GM18508 (cell line): ENCODE measurements at regions not wholly inside any gene's neighbourhood (a gene's known extent, or its start where the extent isn't known, plus 50 kb on each side); places are given as distances from the start of the nearest gene placed in this dataset.

ENCODE experiments used
- ATAC-seq: cut with Tn5 transposase; IDR thresholded peaks from one replicate; pipeline ENCODE4 v1.9.1; 2021; ENCODE audit warnings: moderate number of reproducible peaks; ENCODE audit not compliant: insufficient read depth, unreplicated experiment

GRCh38 chr5:125794922-125795321, 628.3 kb upstream of the GRAMD2B start:
- no peak for ATAC-seq

GRCh38 chr5:125798307-125798706, 624.9 kb upstream of the GRAMD2B start:
- no peak for ATAC-seq

GRCh38 chr5:125812651-125813050, 610.6 kb upstream of the GRAMD2B start:
- ATAC-seq = no peak

GRCh38 chr5:125813221-125813974, 609.8 kb upstream of the GRAMD2B start:
- no peak for ATAC-seq

GRCh38 chr5:125814119-125814518, 609.1 kb upstream of the GRAMD2B start:
- ATAC-seq = no peak

GRCh38 chr5:125823572-125823971, 599.6 kb upstream of the GRAMD2B start:
- no peak for ATAC-seq

- no peak for ATAC-seq
These were observed 597.0 kb upstream of the GRAMD2B start for GRCh38 chr5:125826214-125826613.

- ATAC-seq = peak; percentile 97
These were observed 593.9 kb upstream of the GRAMD2B start for GRCh38 chr5:125829349-125829748.

- no peak for ATAC-seq
These were observed 589.8 kb upstream of the GRAMD2B start for GRCh38 chr5:125833398-125833797.

GRCh38 chr5:125834438-125835115, 588.6 kb upstream of the GRAMD2B start:
- no peak for ATAC-seq

GRCh38 chr5:125835293-125836172, 587.7 kb upstream of the GRAMD2B start:
- peak; percentile 79 for ATAC-seq

- no peak for ATAC-seq
These were observed 587.0 kb upstream of the GRAMD2B start for GRCh38 chr5:125836256-125836655.

GRCh38 chr5:125837866-125838265, 585.3 kb upstream of the GRAMD2B start:
- ATAC-seq = no peak

- no peak for ATAC-seq
These were observed 575.6 kb upstream of the GRAMD2B start for GRCh38 chr5:125847561-125847960.

- ATAC-seq = no peak
These were observed 574.5 kb upstream of the GRAMD2B start for GRCh38 chr5:125848751-125849150.

GRCh38 chr5:125856949-125857348, 566.3 kb upstream of the GRAMD2B start:
- ATAC-seq = no peak

- ATAC-seq = no peak
These were observed 559.6 kb upstream of the GRAMD2B start for GRCh38 chr5:125863579-125863978.

GRCh38 chr5:125865166-125865815, 557.9 kb upstream of the GRAMD2B start:
- no peak for ATAC-seq

- ATAC-seq = no peak
These were observed 555.2 kb upstream of the GRAMD2B start for GRCh38 chr5:125868036-125868435.

GRCh38 chr5:125870256-125870655, 553.0 kb upstream of the GRAMD2B start:
- no peak for ATAC-seq
